ENCODE measurements at regions not wholly inside any gene's neighbourhood (a gene's known extent, or its start where the extent isn't known, plus 50 kb on each side); places are given as distances from the start of the nearest gene placed in this dataset.

- TF ChIP-seq ZBTB11 (CRISPR knock-in tag; IDR thresholded peaks at IDR 0.05) (no peak), CEBPZ (IDR thresholded peaks at IDR 0.05; ENCODE audit: low read depth, low read length) (no peak), EED (IDR thresholded peaks at IDR 0.05; ENCODE audit: low read depth) (no peak), NBN (IDR thresholded peaks at IDR 0.05) (no peak), BHLHE40 (IDR thresholded peaks at IDR 0.05; ENCODE audit: borderline replicate concordance in 1 of 2, low read depth in 2 of 2, low read length in 1 of 2) (no peak), ZNF687 (IDR thresholded peaks at IDR 0.05) (no peak)
Measured at GRCh38 chr2:43100362-43100882, 126.0 kb downstream of the ZFP36L2 start (continued).
